Lower leg skin (tissue), 4 donors: ENCODE measurements at regions not wholly inside any gene's neighbourhood (a gene's known extent, or its start where the extent isn't known, plus 50 kb on each side); places are given as distances from the start of the nearest gene placed in this dataset.
A peak's percentile ranks its signal among the peaks of the same experiment; 100 is the strongest.

Experiments
- DNase-seq, 2 donors: peaks; one replicate each; pipeline ENCODE4 v3.0.0-alpha.2; 2019; ENCODE audit warnings: low spot score in 2 of 2
- H3K4me3 ChIP-seq: fragments of 200-600 bp; sonication (generic); 2 replicates; pipeline ENCODE4 v1.5.1; 2017; ENCODE audit warnings: mild to moderate bottlenecking, low read depth; ENCODE audit not compliant: poor library complexity, severe bottlenecking
- CTCF ChIP-seq, 3 donors: fragments of 450-650 bp; IDR thresholded peaks; one replicate each; pipeline ENCODE4 v1.5.1; 2016; ENCODE audit warnings: antibody characterized with exemption in 3 of 3, mild to moderate bottlenecking in 3 of 3, moderate library complexity in 2 of 3
- POLR2A ChIP-seq, 2 donors: fragments of 450-650 bp; IDR thresholded peaks; one replicate each; pipeline ENCODE4 v1.6.1; 2016 to 2017; ENCODE audit warnings: antibody characterized with exemption in 2 of 2, mild to moderate bottlenecking in 1 of 2, moderate library complexity in 1 of 2
- WGBS, 2 donors: methylation state at CpG; one replicate each; pipeline ENCODE4 v1.1.5; 2018; 5-methylcytosine and 5-hydroxymethylcytosine counted together
- intact Hi-C: fragments of 100-400 bp; cut with DNase I; formaldehyde crosslinking; loops from one replicate; pipeline ENCODE4 v1.15.0; 2023; ENCODE audit warnings: low total_unique reads

DNA sequence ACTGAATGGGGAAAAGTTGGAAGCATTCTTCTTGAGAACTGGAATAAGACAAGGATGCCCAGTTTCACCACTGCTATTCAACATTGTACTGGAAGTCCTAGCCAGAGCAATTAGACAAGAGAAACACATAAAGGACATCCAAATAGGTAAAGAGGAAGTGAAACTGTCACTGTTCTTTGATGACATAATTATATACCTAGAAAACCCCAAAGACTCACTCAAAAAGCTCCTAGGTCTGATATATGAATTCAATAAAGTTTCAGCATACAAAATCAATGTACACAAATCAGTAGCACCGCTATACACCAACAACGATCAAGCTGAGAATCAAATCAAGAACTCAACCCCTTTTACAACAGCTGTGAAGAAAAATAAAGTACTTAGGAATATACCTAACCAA, 157.3 kb upstream of the DDHD1 start:
- TF ChIP-seq CTCF (IDR thresholded peaks at IDR 0.05) = no peak
- no peak for TF ChIP-seq POLR2A (IDR thresholded peaks at IDR 0.05)
- 94 to 96% methylated on average over 2 of the region's 2 CpGs for WGBS, 2 donors
- intact Hi-C loops = no loop called here
- no peak overlapping the region for H3K4me3 ChIP-seq
- DNase-seq = no peak

- no peak overlapping the region for H3K4me3 ChIP-seq
- TF ChIP-seq POLR2A (IDR thresholded peaks at IDR 0.05) (no peak), CTCF (IDR thresholded peaks at IDR 0.05) (no peak)
- intact Hi-C loops = loop anchor here (10.0 kb wide), 1 partner anchor 472 kb away; no protein-coding TSS in a partner anchor
- no peak for DNase-seq
- WGBS, 2 donors = 50 to 59% methylated on average over 3 of the region's 3 CpGs
Observed at GRCh38 chr14:53306911-53307310, 153.8 kb upstream of the DDHD1 start.

- peak in 1 of 3 donors; percentile 57 for TF ChIP-seq CTCF (IDR thresholded peaks at IDR 0.05)
- no peak for TF ChIP-seq POLR2A (IDR thresholded peaks at IDR 0.05)
- intact Hi-C loops = loop anchor here (10.0 kb wide), 1 partner anchor 471 kb away; no protein-coding TSS in a partner anchor
- WGBS, 2 donors = 2 to 5% methylated on average over 11 of the region's 11 CpGs
- no peak for DNase-seq
- no peak overlapping the region for H3K4me3 ChIP-seq
Observed at GRCh38 chr14:53306267-53306721, 153.2 kb upstream of the DDHD1 start.

GRCh38 chr14:53304726-53305381, 151.7 kb upstream of the DDHD1 start:
- H3K4me3 ChIP-seq = no peak overlapping the region
- TF ChIP-seq POLR2A (IDR thresholded peaks at IDR 0.05) (no peak), CTCF (IDR thresholded peaks at IDR 0.05) (no peak)
- intact Hi-C loops = loop anchor here (10.0 kb wide), 1 partner anchor 470 kb away; no protein-coding TSS in a partner anchor
- no peak for DNase-seq
- 66 to 80% methylated on average over 3 of the region's 3 CpGs for WGBS, 2 donors

GRCh38 chr14:53295985-53296582, 143.0 kb upstream of the DDHD1 start:
- no peak overlapping the region for H3K4me3 ChIP-seq
- TF ChIP-seq CTCF (IDR thresholded peaks at IDR 0.05) = peak in 1 of 3 donors; percentile 57
- TF ChIP-seq POLR2A (IDR thresholded peaks at IDR 0.05) = no peak
- 40 to 50% methylated on average over 9 of the region's 9 CpGs for WGBS, 2 donors
- no peak for DNase-seq
- intact Hi-C loops = loop anchor here (5.0 kb wide), 1 partner anchor 1051 kb away; no protein-coding TSS in a partner anchor
